Ishikawa (cell line): ENCODE measurements at regions not wholly inside any gene's neighbourhood (a gene's known extent, or its start where the extent isn't known, plus 50 kb on each side); places are given as distances from the start of the nearest gene placed in this dataset.

ENCODE experiments used
- CEBPB ChIP-seq: IDR thresholded peaks from 2 replicates; pipeline ENCODE4 v1.6.1; 2012
- CREB1 ChIP-seq: IDR thresholded peaks from 2 replicates; pipeline ENCODE4 v1.6.1; 2012; ENCODE audit warnings: low read depth
- EGR1 ChIP-seq: IDR thresholded peaks from 2 replicates; pipeline ENCODE4 v1.6.1; 2012
- EP300 ChIP-seq: IDR thresholded peaks from 2 replicates; pipeline ENCODE4 v1.6.1; 2012; ENCODE audit warnings: borderline replicate concordance
- FOXM1 ChIP-seq: IDR thresholded peaks from 2 replicates; pipeline ENCODE4 v1.6.1; 2012; ENCODE audit warnings: low read depth, borderline replicate concordance
- NFIC ChIP-seq: IDR thresholded peaks from 2 replicates; pipeline ENCODE4 v1.6.1; 2012
- RAD21 ChIP-seq: IDR thresholded peaks from 2 replicates; pipeline ENCODE4 v1.6.1; 2012; ENCODE audit warnings: low read depth
- REST ChIP-seq: IDR thresholded peaks from 2 replicates; pipeline ENCODE4 v1.6.1; 2012; ENCODE audit warnings: low read depth, mild to moderate bottlenecking
- TAF1 ChIP-seq: IDR thresholded peaks from 2 replicates; pipeline ENCODE4 v1.6.1; 2012; ENCODE audit warnings: low read depth, mild to moderate bottlenecking
- TCF12 ChIP-seq: IDR thresholded peaks from 2 replicates; pipeline ENCODE4 v1.6.1; 2012; ENCODE audit warnings: low read depth
- TEAD4 ChIP-seq: IDR thresholded peaks from 2 replicates; pipeline ENCODE4 v1.6.1; 2012
- YY1 ChIP-seq: IDR thresholded peaks from 2 replicates; pipeline ENCODE4 v1.6.1; 2012; ENCODE audit warnings: low read depth
- ZBTB7A ChIP-seq: IDR thresholded peaks from 2 replicates; pipeline ENCODE4 v1.6.1; 2012; ENCODE audit warnings: low read depth
- TF ChIP-seq, protein P1 (sequence below): IDR thresholded peaks from 2 replicates; pipeline ENCODE4 v1.6.1; 2012
- TF ChIP-seq, protein P2 (sequence below): IDR thresholded peaks from 2 replicates; pipeline ENCODE4 v1.6.1; 2012

GRCh38 chr18:73288813-73289212 is 421.0 kb upstream of the NETO1 start:
- no peak for TF ChIP-seq TEAD4
- TF ChIP-seq TAF1: no peak
- no peak for TF ChIP-seq EGR1
- TF ChIP-seq NFIC: no peak
- TF ChIP-seq, protein P1, sequence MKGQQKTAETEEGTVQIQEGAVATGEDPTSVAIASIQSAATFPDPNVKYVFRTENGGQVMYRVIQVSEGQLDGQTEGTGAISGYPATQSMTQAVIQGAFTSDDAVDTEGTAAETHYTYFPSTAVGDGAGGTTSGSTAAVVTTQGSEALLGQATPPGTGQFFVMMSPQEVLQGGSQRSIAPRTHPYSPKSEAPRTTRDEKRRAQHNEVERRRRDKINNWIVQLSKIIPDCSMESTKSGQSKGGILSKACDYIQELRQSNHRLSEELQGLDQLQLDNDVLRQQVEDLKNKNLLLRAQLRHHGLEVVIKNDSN: no peak
- no peak for TF ChIP-seq REST
- no peak for TF ChIP-seq EP300
- no peak for TF ChIP-seq RAD21
- TF ChIP-seq, protein P2, sequence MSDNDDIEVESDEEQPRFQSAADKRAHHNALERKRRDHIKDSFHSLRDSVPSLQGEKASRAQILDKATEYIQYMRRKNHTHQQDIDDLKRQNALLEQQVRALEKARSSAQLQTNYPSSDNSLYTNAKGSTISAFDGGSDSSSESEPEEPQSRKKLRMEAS: no peak
- no peak for TF ChIP-seq TCF12

DNA sequence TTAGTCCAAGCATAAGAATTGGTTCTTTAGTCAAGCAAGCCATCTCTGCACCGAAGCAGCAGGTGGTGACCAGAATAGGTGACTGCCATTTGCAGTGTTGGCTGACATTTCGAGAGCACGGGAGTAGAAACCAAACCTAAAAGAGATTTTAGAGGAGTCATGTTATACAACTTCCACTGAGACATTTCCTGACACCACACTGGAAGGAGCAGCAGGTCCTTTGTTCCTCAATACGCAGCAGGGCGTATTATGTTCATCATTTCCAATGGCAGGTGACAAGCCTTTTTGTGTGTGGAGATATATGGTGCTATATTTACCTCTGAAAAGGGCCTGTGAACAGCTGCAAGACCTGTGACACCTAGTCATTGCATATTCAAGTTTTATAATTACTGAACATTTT is 418.8 kb upstream of the NETO1 start:
- TF ChIP-seq CEBPB: no peak
- TF ChIP-seq TCF12: no peak
- TF ChIP-seq, protein P1: no peak
- TF ChIP-seq EP300: no peak
- no peak for TF ChIP-seq TAF1
- no peak for TF ChIP-seq RAD21
- TF ChIP-seq, protein P2: no peak
- no peak for TF ChIP-seq REST
- no peak for TF ChIP-seq CREB1
- no peak for TF ChIP-seq EGR1
- TF ChIP-seq FOXM1: no peak
- no peak for TF ChIP-seq YY1
- TF ChIP-seq NFIC: no peak
- TF ChIP-seq ZBTB7A: no peak
- no peak for TF ChIP-seq TEAD4

DNA sequence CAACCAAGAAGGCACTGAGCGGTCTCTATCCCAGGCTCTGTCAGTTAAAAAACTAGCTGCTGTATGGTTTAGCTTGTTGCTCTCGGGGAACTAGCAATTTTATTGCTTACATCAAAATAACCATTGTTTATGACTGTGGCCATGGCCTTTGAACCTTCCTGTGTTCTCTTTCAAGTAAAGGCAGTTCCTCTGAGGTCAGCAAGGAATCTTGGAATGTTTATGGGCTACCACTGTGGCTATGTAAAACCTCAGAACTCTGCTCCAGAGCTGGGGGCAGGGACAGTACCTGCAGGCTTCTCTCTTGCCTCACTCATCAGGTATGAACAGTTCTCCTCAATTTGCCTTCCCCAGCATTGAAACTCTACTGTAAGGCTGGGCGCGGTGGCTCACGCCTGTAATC is 416.0 kb upstream of the NETO1 start:
- TF ChIP-seq FOXM1: no peak
- no peak for TF ChIP-seq TEAD4
- no peak for TF ChIP-seq CEBPB
- no peak for TF ChIP-seq NFIC
- TF ChIP-seq, protein P1: no peak
- no peak for TF ChIP-seq RAD21
- no peak for TF ChIP-seq CREB1
- TF ChIP-seq EGR1: no peak
- TF ChIP-seq, protein P2: no peak
- TF ChIP-seq ZBTB7A: no peak
- no peak for TF ChIP-seq EP300
- no peak for TF ChIP-seq REST
- no peak for TF ChIP-seq TCF12
- no peak for TF ChIP-seq TAF1
- no peak for TF ChIP-seq YY1

DNA sequence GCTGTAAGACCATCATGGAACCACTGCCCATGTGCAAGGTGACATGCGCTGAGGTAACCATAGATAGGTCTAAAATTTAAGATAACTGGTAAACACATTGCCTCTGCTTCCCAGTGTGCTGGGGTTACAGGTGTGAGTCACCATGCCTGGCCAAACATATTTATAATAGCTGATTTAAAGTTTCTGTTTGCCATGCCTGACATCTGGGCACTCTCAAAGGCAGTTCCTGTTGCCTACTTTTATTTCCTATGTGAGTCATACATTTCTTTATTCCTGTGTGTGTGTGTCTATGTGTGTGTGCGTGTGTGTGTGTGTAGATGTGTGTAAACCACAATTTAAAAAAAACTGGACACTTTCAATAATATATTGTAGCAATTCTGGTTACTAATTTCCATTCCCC is 415.2 kb upstream of the NETO1 start:
- TF ChIP-seq TEAD4 (no peak), CREB1 (no peak)

- TF ChIP-seq EP300 (no peak), ZBTB7A (no peak), YY1 (no peak)
Measured at GRCh38 chr18:73279498-73279897, 411.7 kb upstream of the NETO1 start.
